Spinal cord (tissue), 9 donors: ENCODE measurements at regions not wholly inside any gene's neighbourhood (a gene's known extent, or its start where the extent isn't known, plus 50 kb on each side); places are given as distances from the start of the nearest gene placed in this dataset.

Source experiments
- DNase-seq, 6 donors: peaks; one replicate each; pipeline versions ENCODE4 v3.0.0 to v3.0.0-alpha.2; 2013 to 2015; ENCODE audit warnings: low spot score in 6 of 6, low read depth in 4 of 6
- H3K27ac ChIP-seq: one replicate; pipeline ENCODE4 v1.5.1; 2013; ENCODE audit warnings: low read depth, low read length, control low read depth
- H3K27me3 ChIP-seq: one replicate; pipeline ENCODE4 v1.6.1; 2013; ENCODE audit warnings: low read length; ENCODE audit not compliant: control insufficient read depth, insufficient read depth
- H3K36me3 ChIP-seq: one replicate; pipeline ENCODE4 v1.6.1; 2013; ENCODE audit warnings: low read length; ENCODE audit not compliant: control insufficient read depth, insufficient read depth
- H3K4me1 ChIP-seq: one replicate; pipeline ENCODE4 v1.6.1; 2013; ENCODE audit warnings: low read length; ENCODE audit not compliant: control insufficient read depth, insufficient read depth
- H3K4me3 ChIP-seq: one replicate; pipeline ENCODE4 v1.5.1; 2013; ENCODE audit warnings: low read depth, low read length, control low read depth
- H3K9me3 ChIP-seq: one replicate; pipeline ENCODE4 v1.6.1; 2013; ENCODE audit warnings: low read length; ENCODE audit not compliant: control insufficient read depth, insufficient read depth
- WGBS: methylation state at CpG from one replicate; pipeline ENCODE4 v1.1.5; 2013; ENCODE audit warnings: missing lambda C conversion rate; ENCODE audit not compliant: insufficient coverage; 5-methylcytosine and 5-hydroxymethylcytosine counted together
- donor health status: healthy.

DNA sequence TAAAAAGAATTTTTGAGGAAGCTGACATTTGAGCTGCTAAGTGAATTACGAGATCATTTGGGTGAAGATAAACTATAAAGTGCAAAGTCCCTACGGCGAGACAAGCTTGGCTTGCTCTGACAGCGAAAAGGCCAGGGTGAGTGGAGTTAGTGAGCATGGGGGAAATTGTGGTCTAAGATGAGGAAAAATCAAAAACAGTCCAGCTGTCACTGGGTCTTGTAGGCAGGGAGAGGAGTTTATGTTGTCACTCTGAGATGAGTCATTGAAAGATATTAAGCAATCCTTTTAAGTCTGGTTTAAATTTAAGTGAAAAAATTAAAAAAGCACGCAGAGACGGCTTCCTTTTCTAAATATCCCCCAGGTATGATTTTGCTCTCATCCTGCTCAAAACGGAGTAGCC is 601.9 kb downstream of the MRPL39 start:
- no peaks in the 10 kb centered on the region for H3K36me3 ChIP-seq
- H3K27ac ChIP-seq, result no peak overlapping the region
- no peaks in the 10 kb centered on the region for H3K4me1 ChIP-seq
- no peak overlapping the region for H3K4me3 ChIP-seq
- DNase-seq, result no peak
- 87% methylated on average over 4 of the region's 7 CpGs for WGBS
- H3K9me3 ChIP-seq, result no peaks in the 10 kb centered on the region
- no peaks in the 10 kb centered on the region for H3K27me3 ChIP-seq

DNA sequence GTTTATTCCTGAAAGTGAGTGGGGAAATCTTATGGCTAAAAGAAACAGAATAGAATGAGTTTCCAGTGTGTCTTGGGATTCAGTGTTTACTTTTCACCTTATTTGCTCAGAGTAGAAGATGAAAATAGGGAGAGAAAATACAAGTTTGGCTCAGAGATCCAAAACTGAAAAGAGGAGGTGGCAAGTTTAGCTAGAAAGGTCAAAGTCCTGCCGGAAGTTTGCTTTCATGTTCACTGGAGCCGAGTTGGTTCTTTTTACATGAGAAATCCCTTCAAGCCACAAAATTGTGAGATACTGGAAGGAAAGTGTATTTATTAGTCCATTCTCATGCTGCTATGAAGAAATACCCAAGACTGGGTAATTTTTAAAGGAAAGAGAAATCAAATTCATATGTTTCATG is 604.6 kb downstream of the MRPL39 start:
- H3K36me3 ChIP-seq, result no peaks in the 10 kb centered on the region
- no peaks in the 10 kb centered on the region for H3K27me3 ChIP-seq
- no peaks in the 10 kb centered on the region for H3K9me3 ChIP-seq
- WGBS, result no CpG with 5 or more reads among the region's 2 CpGs
- no peak overlapping the region for H3K4me3 ChIP-seq
- no peaks in the 10 kb centered on the region for H3K4me1 ChIP-seq
- no peak overlapping the region for H3K27ac ChIP-seq
- no peak for DNase-seq

DNA sequence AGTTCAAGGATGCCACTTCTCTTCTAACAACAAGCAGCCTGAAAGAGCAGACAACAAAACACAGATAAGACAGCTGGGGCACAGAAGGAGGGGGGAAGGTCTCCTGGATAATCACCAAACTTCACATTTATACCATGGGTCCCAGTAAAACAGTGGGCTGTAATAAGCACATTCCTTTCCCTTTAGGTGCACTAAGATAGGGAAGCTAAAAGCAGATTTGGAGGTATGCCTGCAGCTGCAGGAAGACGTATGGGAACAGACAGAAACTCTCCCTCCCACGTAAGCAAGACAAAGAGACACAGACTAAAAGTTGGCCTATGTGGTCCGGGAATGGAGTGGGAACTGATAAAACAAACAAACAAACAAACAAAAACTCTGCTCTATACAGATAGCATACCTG is 612.1 kb downstream of the MRPL39 start:
- Histone ChIP-seq H3K36me3 (no peaks in the 10 kb centered on the region), H3K27me3 (no peaks in the 10 kb centered on the region), H3K4me1 (no peaks in the 10 kb centered on the region), H3K4me3 (no peak overlapping the region), H3K9me3 (no peaks in the 10 kb centered on the region), H3K27ac (no peak overlapping the region)
- DNase-seq, result peak in 2 of 6 donors; percentile 7 to 17
- no CpG with 5 or more reads among the region's 3 CpGs for WGBS

DNA sequence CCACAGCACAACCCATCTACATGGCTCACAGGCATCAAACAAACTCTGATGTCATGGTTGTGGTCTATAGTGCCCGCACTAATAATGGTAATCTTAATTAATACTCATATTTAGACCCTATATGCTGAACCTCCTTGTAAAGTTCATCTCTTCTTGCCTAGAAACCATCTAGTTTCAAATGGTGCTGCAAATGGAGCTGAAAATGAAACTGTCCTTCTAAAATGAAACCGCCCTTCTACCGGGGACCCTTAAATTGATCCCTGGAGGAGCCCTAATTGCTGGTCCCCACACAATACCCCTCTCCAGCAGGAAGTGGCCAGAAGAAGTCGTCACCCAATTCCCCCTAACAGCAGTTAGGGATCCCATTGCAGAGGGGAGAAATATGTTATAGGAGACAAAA is 612.6 kb downstream of the MRPL39 start:
- no CpG with 5 or more reads among the region's 4 CpGs for WGBS
- Histone ChIP-seq H3K9me3 (no peaks in the 10 kb centered on the region), H3K36me3 (no peaks in the 10 kb centered on the region), H3K27ac (no peak overlapping the region), H3K27me3 (no peaks in the 10 kb centered on the region), H3K4me3 (no peak overlapping the region), H3K4me1 (no peaks in the 10 kb centered on the region)
- DNase-seq, result no peak

DNA sequence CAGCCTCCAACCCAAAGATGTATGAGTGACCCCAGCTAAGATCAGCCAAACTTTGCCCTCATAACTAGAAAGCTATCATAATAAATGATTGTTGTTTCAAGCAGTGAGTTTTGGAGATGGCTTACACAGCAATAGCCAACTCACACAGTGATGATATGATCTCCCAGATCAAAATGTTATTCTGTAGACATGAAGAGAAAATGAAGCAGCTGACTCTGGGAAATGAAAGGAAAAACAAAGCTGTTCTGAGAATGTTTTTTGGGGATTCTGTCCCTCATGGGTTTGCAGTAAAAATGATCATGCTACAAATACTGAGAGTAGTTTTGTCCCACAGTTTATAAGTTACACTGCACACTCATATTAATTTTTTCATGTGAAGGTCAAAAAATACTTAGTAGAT is 617.8 kb downstream of the MRPL39 start:
- no peak overlapping the region for H3K27ac ChIP-seq
- no peaks in the 10 kb centered on the region for H3K36me3 ChIP-seq
- H3K9me3 ChIP-seq, result no peaks in the 10 kb centered on the region
- DNase-seq, result peak in 1 of 6 donors; percentile 55
- no peaks in the 10 kb centered on the region for H3K27me3 ChIP-seq
- H3K4me3 ChIP-seq, result no peak overlapping the region
- no peaks in the 10 kb centered on the region for H3K4me1 ChIP-seq

DNA sequence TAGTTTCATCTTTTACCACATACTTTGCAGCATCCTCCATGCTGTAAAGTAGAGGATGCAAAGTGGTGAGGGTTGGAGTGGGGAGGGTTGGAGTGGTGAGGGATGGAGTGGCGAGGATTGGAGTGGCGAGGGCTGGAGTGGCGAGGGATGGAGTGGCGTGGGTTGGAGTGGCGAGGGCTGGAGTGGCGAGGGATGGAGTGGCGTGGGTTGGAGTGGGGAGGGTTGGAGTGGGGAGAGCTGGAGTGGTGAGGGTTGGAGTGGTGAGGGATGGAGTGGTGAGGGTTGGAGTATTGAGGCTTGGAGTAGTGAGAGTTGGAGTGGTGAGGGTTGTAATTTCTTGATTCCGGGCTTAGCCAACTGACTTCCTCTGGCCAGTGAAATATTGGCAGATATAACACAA is 618.3 kb downstream of the MRPL39 start:
- H3K4me3 ChIP-seq, result no peak overlapping the region
- H3K4me1 ChIP-seq, result no peaks in the 10 kb centered on the region
- no peaks in the 10 kb centered on the region for H3K36me3 ChIP-seq
- no peaks in the 10 kb centered on the region for H3K9me3 ChIP-seq
- H3K27ac ChIP-seq, result no peak overlapping the region
- WGBS, result 98% methylated on average over 8 of the region's 8 CpGs
- no peaks in the 10 kb centered on the region for H3K27me3 ChIP-seq
- DNase-seq, result no peak

DNA sequence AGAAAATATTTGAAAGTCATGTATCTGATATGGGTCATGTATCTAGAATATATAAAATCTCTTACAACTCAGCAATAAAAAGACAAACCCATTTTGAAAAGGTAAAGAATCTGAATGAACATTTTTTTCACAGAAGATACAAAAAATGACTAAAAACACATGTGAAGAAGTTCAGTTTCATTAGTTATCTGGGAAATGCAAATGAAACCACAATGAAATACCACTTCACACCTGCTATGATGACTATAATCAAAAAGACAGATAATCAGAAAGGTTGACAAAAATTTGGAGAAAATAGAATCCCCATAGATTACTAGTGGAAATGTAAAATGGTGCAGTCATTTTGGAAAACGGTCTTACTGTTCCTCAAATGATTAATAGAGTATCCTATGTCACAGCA is 631.0 kb downstream of the MRPL39 start:
- Histone ChIP-seq H3K4me1 (no peaks in the 10 kb centered on the region), H3K27me3 (no peaks in the 10 kb centered on the region), H3K36me3 (no peaks in the 10 kb centered on the region), H3K27ac (no peak overlapping the region), H3K4me3 (no peak overlapping the region), H3K9me3 (peaks cover 1% of the 10 kb centered on the region)
- no peak for DNase-seq
- WGBS, result no CpG with 5 or more reads among the region's 1 CpG

DNA sequence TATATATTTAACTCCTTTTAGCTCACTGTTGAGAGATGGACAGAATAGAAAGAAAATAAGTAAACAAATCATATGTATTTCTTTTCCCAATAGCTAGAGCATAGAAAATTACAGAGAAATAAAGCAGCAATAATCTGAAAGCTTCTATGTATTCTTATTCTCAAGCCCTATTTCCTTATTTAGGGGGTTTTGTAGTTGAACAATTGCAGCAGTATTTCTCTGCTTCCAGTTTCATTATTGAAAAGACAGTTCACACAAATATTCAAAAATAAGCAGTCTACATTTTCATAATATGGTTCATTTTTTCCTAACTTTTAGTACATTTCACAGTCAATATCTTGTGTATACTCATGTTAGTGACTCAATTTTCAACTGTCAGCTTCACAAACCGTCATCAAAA is 638.2 kb downstream of the MRPL39 start:
- 100% methylated on average over 1 of the region's 1 CpG for WGBS
- DNase-seq, result no peak
- Histone ChIP-seq H3K27me3 (no peaks in the 10 kb centered on the region), H3K27ac (no peak overlapping the region), H3K4me3 (no peak overlapping the region), H3K9me3 (peaks cover 1% of the 10 kb centered on the region), H3K36me3 (no peaks in the 10 kb centered on the region), H3K4me1 (no peaks in the 10 kb centered on the region)

DNA sequence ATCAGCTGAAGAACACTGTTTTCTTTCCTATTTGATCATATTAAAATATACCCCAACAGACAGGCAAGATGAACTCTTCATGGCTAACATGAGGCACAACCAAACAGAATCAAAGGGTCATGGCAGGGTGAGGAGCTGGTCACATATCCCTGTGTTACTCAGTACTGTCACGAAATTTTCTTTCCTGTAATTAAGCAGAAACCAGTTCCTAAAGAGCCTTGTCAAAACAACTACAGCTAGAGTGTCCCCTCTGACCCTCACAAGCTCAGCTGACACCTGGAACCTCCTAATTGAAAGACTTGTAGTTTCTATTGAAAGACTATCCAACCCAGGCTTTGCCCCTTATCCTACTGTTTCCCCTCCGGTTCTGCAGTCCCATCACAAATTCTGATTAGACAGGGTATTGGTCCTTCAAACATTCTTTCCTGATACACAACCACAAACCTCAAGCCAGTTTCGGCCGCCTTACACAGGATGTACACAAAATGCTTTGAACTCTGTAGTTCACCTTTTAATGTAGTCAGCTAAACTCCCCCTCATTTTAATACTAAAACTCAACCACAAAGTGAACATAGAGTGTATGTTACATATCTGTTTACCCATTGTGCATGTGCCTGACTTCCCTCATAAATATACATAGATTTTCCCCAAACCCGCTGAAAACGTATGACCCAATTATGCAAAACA is 651.9 kb downstream of the MRPL39 start:
- H3K36me3 ChIP-seq, result no peaks in the 10 kb centered on the region
- WGBS, result 74% methylated on average over 6 of the region's 6 CpGs
- no peaks in the 10 kb centered on the region for H3K4me1 ChIP-seq
- H3K27me3 ChIP-seq, result no peaks in the 10 kb centered on the region
- no peak for DNase-seq
- no peak overlapping the region for H3K4me3 ChIP-seq
- peaks cover 2% of the 10 kb centered on the region for H3K9me3 ChIP-seq
- no peak overlapping the region for H3K27ac ChIP-seq

DNA sequence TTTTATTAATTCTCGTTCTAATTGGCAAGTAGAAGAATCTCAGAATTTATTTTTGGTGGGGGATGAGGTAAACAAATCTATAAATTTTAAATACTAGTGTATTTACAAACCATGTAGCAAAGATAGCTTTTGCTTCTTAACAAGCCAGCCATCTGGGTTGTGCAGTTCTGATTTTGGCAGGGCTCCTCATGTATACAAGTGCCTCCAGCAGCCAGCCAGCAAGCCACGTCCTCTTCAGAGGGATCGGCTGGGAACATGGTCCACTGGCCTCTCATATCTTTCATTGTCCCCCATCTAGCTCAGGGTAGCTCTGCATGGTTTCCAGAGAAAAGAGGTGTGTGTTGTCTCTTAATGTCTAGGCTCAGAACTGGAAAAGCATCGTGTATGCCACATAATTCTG is 659.1 kb downstream of the MRPL39 start:
- Histone ChIP-seq H3K9me3 (no peaks in the 10 kb centered on the region), H3K4me3 (no peak overlapping the region), H3K36me3 (no peaks in the 10 kb centered on the region), H3K27ac (no peak overlapping the region), H3K4me1 (peaks cover 3% of the 10 kb centered on the region), H3K27me3 (no peaks in the 10 kb centered on the region)
- peak in 2 of 6 donors; percentile 13 to 76 for DNase-seq
- 67% methylated on average over 1 of the region's 4 CpGs for WGBS
